GM18505 (cell line): ENCODE measurements at regions not wholly inside any gene's neighbourhood (a gene's known extent, or its start where the extent isn't known, plus 50 kb on each side); places are given as distances from the start of the nearest gene placed in this dataset.

Source experiments
- ATAC-seq: cut with Tn5 transposase; IDR thresholded peaks from one replicate; pipeline ENCODE4 v1.9.1; 2021; ENCODE audit not compliant: unreplicated experiment
- POLR2A ChIP-seq: IDR thresholded peaks from 4 replicates; pipeline ENCODE4 v1.6.1; 2011; ENCODE audit warnings: borderline replicate concordance; ENCODE audit not compliant: insufficient read depth, insufficient read length; ENCODE audit errors: extremely low read depth

DNA sequence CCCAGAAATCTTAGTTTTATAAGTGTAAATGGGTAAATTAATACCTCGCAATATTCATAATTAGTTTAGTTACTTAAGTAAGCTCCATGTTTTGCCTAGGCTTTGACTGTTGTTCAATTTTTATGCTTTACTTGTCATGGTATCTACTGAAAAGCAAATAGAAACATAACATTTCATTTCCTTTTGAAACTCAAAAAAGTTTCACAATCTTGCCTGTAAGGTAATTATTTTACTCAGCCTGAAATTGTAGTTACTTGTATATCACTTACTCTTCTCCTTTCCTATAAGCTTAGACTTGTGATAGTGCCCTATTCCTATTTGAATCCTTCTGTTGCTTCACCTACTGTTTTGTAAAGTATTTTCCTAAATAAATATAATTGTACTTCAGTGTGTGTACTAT, 914.4 kb upstream of the COX7C start:
- ATAC-seq = no peak
- no peak for TF ChIP-seq POLR2A

- no peak for ATAC-seq
- TF ChIP-seq POLR2A = no peak
Observed at GRCh38 chr5:85709728-85710127, 908.0 kb upstream of the COX7C start.

- no peak for ATAC-seq
- no peak for TF ChIP-seq POLR2A
Observed at GRCh38 chr5:85716344-85717202, 901.2 kb upstream of the COX7C start.

GRCh38 chr5:85717203-85717563, 900.6 kb upstream of the COX7C start:
- TF ChIP-seq POLR2A = no peak

DNA sequence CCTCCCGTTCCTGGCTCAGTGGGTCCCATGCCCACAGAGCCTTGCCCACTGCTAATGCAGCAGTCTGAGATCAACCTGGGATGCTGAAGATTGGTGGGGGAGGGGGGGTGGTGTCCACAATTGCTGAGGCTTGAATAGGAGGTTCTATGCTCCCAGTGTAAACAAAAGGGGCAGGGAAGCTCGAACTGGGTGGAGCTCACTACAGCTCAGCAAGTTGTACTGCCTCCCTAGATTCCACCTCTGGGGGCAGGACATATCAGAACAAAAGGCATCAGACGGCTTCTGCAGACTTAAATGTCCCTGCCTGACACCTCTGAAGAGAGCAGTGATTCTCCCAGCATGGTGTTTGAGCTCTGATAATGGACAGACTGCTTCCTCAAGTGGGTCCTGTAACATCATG, 885.6 kb upstream of the COX7C start:
- no peak for ATAC-seq
- no peak for TF ChIP-seq POLR2A

More at GRCh38 chr5:85717203-85717563, 900.6 kb upstream of the COX7C start:
- no peak for ATAC-seq

GRCh38 chr5:85741972-85742371, 875.8 kb upstream of the COX7C start:
- no peak for TF ChIP-seq POLR2A
- ATAC-seq = no peak

DNA sequence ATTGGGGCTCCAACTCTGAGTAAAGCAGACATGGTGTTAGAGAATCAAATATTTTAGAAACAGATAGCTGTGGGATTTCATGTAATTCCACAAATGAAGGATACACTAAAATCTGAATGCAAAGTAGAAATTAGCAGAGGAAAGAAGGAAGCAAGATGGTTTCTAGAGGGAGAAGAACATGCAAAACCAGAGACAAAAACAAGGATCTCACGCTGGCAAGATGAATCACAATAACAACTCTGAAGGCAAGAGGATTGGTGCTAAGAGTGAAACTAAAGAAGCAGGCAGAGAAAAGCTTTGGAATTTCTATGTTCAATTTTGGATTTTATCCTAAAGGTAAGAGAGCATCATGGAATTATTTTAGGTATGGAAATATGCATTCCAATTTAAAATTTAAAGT, 857.2 kb upstream of the COX7C start:
- no peak for ATAC-seq
- no peak for TF ChIP-seq POLR2A

GRCh38 chr5:85769347-85769746, 848.4 kb upstream of the COX7C start:
- no peak for ATAC-seq
- no peak for TF ChIP-seq POLR2A

DNA sequence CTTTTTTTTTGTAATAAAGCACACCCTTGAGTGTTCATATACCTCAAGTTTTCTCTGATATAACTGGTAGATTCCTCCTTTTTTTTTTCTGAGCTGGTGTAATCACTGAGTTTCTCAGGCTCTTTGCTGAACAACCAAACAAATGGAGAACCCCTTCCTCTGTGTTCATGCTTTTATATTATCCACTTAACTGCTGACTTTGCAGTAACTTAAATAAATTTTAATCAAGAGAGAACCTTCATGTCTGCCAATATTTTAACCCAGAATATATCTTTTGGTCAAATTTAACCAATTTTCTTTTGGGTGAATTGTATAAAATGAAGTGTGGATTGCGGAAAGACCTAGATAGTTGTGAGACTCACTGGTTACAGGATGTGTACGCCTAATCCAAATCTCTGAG, 833.0 kb upstream of the COX7C start:
- ATAC-seq = no peak
- no peak for TF ChIP-seq POLR2A

DNA sequence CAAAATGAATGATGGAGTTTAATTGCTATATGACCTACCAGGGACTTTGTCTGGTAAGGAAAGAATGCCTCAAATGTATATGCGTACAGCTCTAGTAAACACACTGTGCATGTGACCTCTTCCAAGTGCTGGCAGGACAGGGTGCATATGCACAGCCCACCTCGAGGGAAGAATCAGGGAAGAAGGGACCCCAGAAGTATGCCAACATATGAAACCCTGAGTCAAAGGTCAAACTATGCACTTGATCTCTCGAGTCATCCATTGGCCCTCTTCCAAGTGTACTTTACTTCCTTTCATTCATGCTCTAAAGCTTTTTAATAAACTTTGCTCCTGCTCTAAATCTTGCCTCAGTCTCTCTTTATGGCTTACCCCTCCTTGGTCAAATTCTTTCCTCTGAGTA, 804.6 kb upstream of the COX7C start:
- no peak for TF ChIP-seq POLR2A
- no peak for ATAC-seq

GRCh38 chr5:85814596-85814995, 803.1 kb upstream of the COX7C start:
- no peak for TF ChIP-seq POLR2A
- ATAC-seq = no peak

DNA sequence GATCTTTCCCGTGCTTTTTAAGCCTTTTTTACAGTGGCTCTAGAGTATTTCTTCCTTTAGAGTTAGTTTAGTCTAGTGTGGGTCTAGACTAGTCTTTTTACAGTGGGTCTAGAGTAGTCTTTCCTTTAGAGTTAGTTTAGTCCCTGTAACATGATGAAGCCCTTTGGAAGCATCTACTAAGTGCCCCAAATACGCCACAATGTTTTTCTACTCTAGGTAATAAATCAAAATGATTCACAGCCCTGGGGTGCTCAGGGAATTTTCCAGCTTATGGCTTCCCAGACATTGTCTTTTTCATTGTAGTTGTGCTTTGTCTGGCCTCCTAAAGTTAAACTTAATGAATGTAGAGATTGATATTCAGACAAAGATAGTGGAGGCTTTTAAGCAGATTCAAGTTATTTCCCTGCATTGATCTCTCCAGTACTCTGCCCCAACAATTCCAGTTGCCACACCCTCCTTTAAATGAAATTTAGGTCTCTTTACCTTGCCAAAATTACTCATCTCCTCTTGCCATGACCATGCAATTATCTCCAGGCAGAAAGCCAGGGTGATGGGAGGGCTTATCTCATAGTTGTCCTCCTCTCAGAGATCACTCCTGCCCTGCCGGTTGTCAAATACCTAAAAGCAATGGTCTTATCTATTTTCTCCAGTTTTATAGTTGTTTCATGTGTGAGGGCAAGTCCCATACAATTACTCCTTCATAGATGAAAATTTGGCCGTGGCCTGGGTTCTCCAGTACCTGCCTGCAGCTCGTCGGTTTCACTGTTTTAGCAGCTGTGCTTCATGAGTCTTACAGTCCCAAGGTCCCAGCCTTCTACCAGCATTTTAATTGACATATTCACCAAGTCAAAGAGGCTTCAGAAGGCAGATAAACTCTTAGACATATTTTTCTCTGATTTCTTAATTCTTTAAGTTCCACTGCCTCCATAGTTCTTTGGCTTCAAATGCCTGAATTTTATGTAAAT, 794.0 kb upstream of the COX7C start:
- no peak for TF ChIP-seq POLR2A
- no peak for ATAC-seq

- ATAC-seq = no peak
- no peak for TF ChIP-seq POLR2A
Observed at GRCh38 chr5:85838781-85839180, 779.0 kb upstream of the COX7C start.

DNA sequence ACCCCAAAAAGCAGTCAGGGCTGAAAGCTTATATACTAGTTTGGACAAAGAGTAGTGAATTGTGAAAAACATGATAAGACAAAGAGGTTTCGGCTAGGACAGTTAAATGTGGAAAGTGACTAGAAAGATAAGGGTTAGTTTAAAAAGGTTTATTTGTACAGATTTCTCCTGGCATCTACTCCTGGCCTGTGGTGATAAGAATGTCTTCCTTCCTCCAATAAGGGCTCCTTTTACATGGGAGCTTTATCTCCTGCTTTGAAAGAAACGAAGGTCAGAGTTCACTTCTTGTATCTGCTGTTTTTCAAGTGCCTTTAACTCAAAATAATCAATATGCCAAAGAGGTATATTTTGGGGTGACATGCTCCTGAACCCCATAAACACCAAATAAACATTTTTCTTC, 776.1 kb upstream of the COX7C start:
- no peak for TF ChIP-seq POLR2A
- ATAC-seq = no peak
